GM18909 (cell line): ENCODE measurements at regions not wholly inside any gene's neighbourhood (a gene's known extent, or its start where the extent isn't known, plus 50 kb on each side); places are given as distances from the start of the nearest gene placed in this dataset.
"Not testable (repeated sequence)": the region's sequence is repeated elsewhere in the genome, so short reads cannot be mapped to it uniquely, and the experiment has no call there.

Source experiments
- ATAC-seq: cut with Tn5 transposase; IDR thresholded peaks from one replicate; pipeline ENCODE4 v1.9.1; 2021; ENCODE audit warnings: mild to moderate bottlenecking; ENCODE audit not compliant: unreplicated experiment, poor library complexity

GRCh38 chr7:39758234-39758970 lies 135.0 kb downstream of the RALA start:
- ATAC-seq: no peak

GRCh38 chr7:39761449-39761848 lies 138.1 kb downstream of the RALA start:
- ATAC-seq: no peak

- not testable (repeated sequence) for ATAC-seq
Observed at GRCh38 chr7:39762466-39762865, 139.1 kb downstream of the RALA start.

- ATAC-seq: not testable (repeated sequence)
Observed at GRCh38 chr7:39762881-39763280, 139.5 kb downstream of the RALA start.

GRCh38 chr7:39765833-39766232 lies 142.5 kb downstream of the RALA start:
- ATAC-seq: not testable (repeated sequence)

GRCh38 chr7:39768439-39768838 lies 145.1 kb downstream of the RALA start:
- not testable (repeated sequence) for ATAC-seq

GRCh38 chr7:39774341-39774851 lies 151.0 kb downstream of the RALA start:
- ATAC-seq: not testable (repeated sequence)

GRCh38 chr7:39781557-39781956 lies 158.2 kb downstream of the RALA start:
- ATAC-seq: not testable (repeated sequence)

- ATAC-seq: not testable (repeated sequence)
Observed at GRCh38 chr7:39786440-39786839, 163.1 kb downstream of the RALA start.

GRCh38 chr7:39791035-39791434 lies 159.0 kb upstream of the CDK13 start:
- ATAC-seq: not testable (repeated sequence)

- not testable (repeated sequence) for ATAC-seq
Observed at GRCh38 chr7:39791911-39792310, 158.1 kb upstream of the CDK13 start.

- ATAC-seq: not testable (repeated sequence)
Observed at GRCh38 chr7:39793026-39793425, 157.0 kb upstream of the CDK13 start.

GRCh38 chr7:39793851-39794250 lies 156.2 kb upstream of the CDK13 start:
- ATAC-seq: not testable (repeated sequence)

- ATAC-seq: not testable (repeated sequence)
Observed at GRCh38 chr7:39796947-39797346, 153.1 kb upstream of the CDK13 start.

- not testable (repeated sequence) for ATAC-seq
Observed at GRCh38 chr7:39798077-39798476, 152.0 kb upstream of the CDK13 start.

GRCh38 chr7:39808796-39809481 lies 141.1 kb upstream of the CDK13 start:
- ATAC-seq: no peak

- no peak for ATAC-seq
Observed at GRCh38 chr7:39810204-39810642, 139.8 kb upstream of the CDK13 start.

- no peak for ATAC-seq
Observed at GRCh38 chr7:39810710-39811109, 139.3 kb upstream of the CDK13 start.

GRCh38 chr7:39811161-39811614 lies 138.9 kb upstream of the CDK13 start:
- no peak for ATAC-seq

- no peak for ATAC-seq
Observed at GRCh38 chr7:39816462-39817060, 133.5 kb upstream of the CDK13 start.

GRCh38 chr7:39819514-39819913 lies 130.5 kb upstream of the CDK13 start:
- ATAC-seq: no peak
